ENCODE measurements at regions not wholly inside any gene's neighbourhood (a gene's known extent, or its start where the extent isn't known, plus 50 kb on each side); places are given as distances from the start of the nearest gene placed in this dataset.

DNA sequence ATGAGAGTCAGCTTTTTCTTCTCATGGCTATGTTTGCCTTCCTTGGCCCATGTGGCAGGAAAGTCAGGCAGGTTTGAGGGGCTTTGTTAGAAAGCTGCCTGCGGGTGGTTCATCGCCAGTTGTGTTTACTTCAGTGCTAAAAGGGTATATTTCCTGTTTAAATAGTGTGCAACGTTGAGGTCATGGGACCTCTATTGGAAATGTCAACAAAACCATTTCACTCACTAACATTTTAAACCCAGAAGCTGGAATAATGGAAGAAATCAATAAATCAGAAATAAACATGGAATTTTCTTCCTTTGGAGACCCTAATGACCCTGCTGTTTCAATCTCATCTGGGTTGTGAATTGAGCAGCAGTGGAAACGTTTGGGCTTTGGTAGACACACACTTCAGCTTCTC lies 185.8 kb downstream of the ANKRD50 start:
- Histone ChIP-seq H3K9ac (ENCODE audit: low read depth in 1 of 2, low read length in 2 of 2) (no peak overlapping the region), H3K27me3 (ENCODE audit: control insufficient read depth in 2 of 2, insufficient read depth in 2 of 2, low read length in 2 of 2) (no peaks in the 10 kb centered on the region), H3K9me3 (ENCODE audit: control insufficient read depth in 2 of 2, low read length in 2 of 2) (no peaks in the 10 kb centered on the region), H3K4me1 (ENCODE audit: control insufficient read depth in 2 of 2, insufficient read depth in 2 of 2, low read length in 2 of 2) (no peaks in the 10 kb centered on the region), H3K27ac (ENCODE audit: low read depth in 2 of 2, low read length in 2 of 2) (no peak overlapping the region), H3K36me3 (ENCODE audit: control insufficient read depth in 2 of 2, insufficient read depth in 2 of 2, low read length in 2 of 2) (no peaks in the 10 kb centered on the region), H3K4me3 (ENCODE audit: low read length in 2 of 2) (no peak overlapping the region)

DNA sequence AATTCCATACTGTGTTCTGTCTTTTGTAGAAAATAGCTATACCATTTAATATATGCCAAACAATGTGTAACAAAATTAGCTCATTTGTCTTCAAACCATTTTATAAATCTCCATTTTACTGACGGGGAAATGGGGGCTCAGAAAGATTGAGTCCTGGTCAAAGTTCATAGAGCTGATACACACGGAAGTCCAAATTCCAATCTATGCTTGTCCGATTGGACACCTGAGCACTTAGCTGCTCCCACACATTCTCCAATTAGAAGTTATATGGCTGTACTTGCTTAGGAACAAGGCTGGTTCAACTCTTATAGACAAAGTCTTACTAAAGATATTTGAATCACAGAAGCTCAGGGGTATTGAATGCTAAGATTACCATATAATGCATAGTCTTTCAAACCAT lies 185.2 kb downstream of the ANKRD50 start:
- Histone ChIP-seq H3K4me1 (ENCODE audit: control insufficient read depth in 2 of 2, insufficient read depth in 2 of 2, low read length in 2 of 2) (no peaks in the 10 kb centered on the region), H3K27me3 (ENCODE audit: control insufficient read depth in 2 of 2, insufficient read depth in 2 of 2, low read length in 2 of 2) (no peaks in the 10 kb centered on the region), H3K9me3 (ENCODE audit: control insufficient read depth in 2 of 2, low read length in 2 of 2) (no peaks in the 10 kb centered on the region), H3K27ac (ENCODE audit: low read depth in 2 of 2, low read length in 2 of 2) (no peak overlapping the region), H3K9ac (ENCODE audit: low read depth in 1 of 2, low read length in 2 of 2) (no peak overlapping the region), H3K4me3 (ENCODE audit: low read length in 2 of 2) (no peak overlapping the region), H3K36me3 (ENCODE audit: control insufficient read depth in 2 of 2, insufficient read depth in 2 of 2, low read length in 2 of 2) (no peaks in the 10 kb centered on the region)

DNA sequence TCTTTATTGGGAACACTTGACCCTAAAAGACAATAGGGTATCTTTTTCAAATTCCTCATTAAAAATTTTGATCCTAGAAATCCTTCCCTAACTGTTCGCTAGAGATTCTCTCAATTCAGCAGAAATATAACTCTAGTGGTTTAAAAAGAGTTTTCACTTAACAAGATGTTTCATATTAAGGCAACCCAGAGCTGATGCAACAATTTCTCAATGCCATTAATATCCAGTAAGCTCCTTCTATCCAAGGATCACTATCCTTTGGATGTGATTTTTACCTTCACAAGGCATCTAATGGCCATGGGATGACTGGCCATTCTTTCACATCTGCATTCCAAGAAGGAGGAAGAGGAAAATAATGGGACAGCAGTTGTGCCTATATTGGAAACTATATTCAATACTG lies 183.4 kb downstream of the ANKRD50 start:
- no peaks in the 10 kb centered on the region for H3K27me3 ChIP-seq (ENCODE audit: control insufficient read depth in 2 of 2, insufficient read depth in 2 of 2, low read length in 2 of 2)
- H3K4me1 ChIP-seq (ENCODE audit: control insufficient read depth in 2 of 2, insufficient read depth in 2 of 2, low read length in 2 of 2): no peaks in the 10 kb centered on the region
- no peaks in the 10 kb centered on the region for H3K9me3 ChIP-seq (ENCODE audit: control insufficient read depth in 2 of 2, low read length in 2 of 2)
- H3K27ac ChIP-seq (ENCODE audit: low read depth in 2 of 2, low read length in 2 of 2): no peak overlapping the region
- no peaks in the 10 kb centered on the region for H3K36me3 ChIP-seq (ENCODE audit: control insufficient read depth in 2 of 2, insufficient read depth in 2 of 2, low read length in 2 of 2)
- H3K9ac ChIP-seq (ENCODE audit: low read depth in 1 of 2, low read length in 2 of 2): no peak overlapping the region
- H3K4me3 ChIP-seq (ENCODE audit: low read length in 2 of 2): no peak overlapping the region

DNA sequence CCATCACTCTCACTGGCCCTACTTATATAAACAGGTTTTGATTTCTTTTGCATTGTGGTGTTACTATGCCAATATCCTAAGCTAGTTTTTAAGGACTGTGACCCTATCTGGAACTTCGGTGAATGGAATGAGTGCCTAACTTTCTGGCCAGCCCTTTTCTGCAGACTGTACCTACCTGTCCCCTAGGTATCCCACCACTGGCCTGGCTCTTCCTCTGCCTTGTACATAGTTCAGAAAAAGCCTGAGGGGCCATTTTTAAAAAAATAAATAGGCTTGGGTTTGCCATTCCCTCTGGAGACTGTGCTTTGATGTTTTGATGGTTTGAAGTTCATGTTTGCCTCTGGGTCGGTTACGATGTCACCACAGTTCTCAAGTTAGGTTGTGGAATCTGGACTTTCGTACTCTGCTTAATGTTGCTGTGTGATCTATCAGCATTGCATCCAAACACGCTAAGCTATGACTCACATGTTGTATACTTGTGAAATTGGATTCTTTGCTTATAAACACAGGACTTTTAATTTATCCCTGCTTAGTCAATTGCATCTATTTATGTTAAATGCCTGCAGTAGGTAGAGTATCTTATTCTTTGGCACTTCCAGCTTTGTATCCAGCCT lies 182.0 kb downstream of the ANKRD50 start:
- no peaks in the 10 kb centered on the region for H3K9me3 ChIP-seq (ENCODE audit: control insufficient read depth in 2 of 2, low read length in 2 of 2)
- H3K27ac ChIP-seq (ENCODE audit: low read depth in 2 of 2, low read length in 2 of 2): no peak overlapping the region
- H3K27me3 ChIP-seq (ENCODE audit: control insufficient read depth in 2 of 2, insufficient read depth in 2 of 2, low read length in 2 of 2): no peaks in the 10 kb centered on the region
- no peaks in the 10 kb centered on the region for H3K4me1 ChIP-seq (ENCODE audit: control insufficient read depth in 2 of 2, insufficient read depth in 2 of 2, low read length in 2 of 2)
- H3K4me3 ChIP-seq (ENCODE audit: low read length in 2 of 2): no peak overlapping the region
- no peak overlapping the region for H3K9ac ChIP-seq (ENCODE audit: low read depth in 1 of 2, low read length in 2 of 2)
- no peaks in the 10 kb centered on the region for H3K36me3 ChIP-seq (ENCODE audit: control insufficient read depth in 2 of 2, insufficient read depth in 2 of 2, low read length in 2 of 2)

DNA sequence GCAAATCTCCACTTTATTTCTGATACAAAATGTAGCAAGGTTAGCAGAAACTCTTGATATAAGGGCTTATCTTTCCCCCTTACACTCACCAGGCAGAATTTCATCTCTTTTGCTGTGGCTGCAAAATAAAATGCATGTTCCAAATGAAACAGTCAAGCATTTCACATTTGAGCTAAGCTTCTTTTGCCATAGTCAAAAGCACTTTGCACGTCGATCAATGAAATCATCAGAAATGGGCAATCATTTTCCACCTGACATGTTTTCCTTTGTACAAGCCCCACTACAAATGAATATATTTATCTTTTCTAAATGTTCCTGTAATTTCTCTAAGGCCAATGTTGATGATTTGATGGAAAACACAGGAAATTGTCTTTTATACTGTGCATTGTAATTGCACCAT lies 178.4 kb downstream of the ANKRD50 start:
- no peak overlapping the region for H3K27ac ChIP-seq (ENCODE audit: low read depth in 2 of 2, low read length in 2 of 2)
- H3K9ac ChIP-seq (ENCODE audit: low read depth in 1 of 2, low read length in 2 of 2): no peak overlapping the region
- H3K27me3 ChIP-seq (ENCODE audit: control insufficient read depth in 2 of 2, insufficient read depth in 2 of 2, low read length in 2 of 2): no peaks in the 10 kb centered on the region

DNA sequence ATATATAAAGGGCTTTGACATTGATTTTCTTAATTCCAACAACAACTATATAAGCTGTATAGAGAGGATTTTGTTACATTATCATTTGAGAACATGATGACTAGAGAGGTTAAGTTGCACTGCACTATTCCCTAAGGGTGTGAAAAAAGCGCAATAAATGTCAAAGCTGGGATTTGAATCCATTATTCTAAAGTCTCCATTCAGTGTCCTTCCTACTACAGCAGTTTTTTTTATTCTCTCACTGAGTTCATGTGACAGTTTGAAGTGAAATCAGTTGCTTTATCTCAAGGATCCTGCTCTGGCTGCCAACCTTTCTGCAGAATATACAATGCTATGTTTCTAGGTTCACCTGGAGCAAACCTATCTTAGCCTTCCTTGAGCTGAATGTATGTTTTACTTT lies 177.5 kb downstream of the ANKRD50 start:
- no peak overlapping the region for H3K9ac ChIP-seq (ENCODE audit: low read depth in 1 of 2, low read length in 2 of 2)
- H3K27ac ChIP-seq (ENCODE audit: low read depth in 2 of 2, low read length in 2 of 2): no peak overlapping the region
- no peaks in the 10 kb centered on the region for H3K36me3 ChIP-seq (ENCODE audit: control insufficient read depth in 2 of 2, insufficient read depth in 2 of 2, low read length in 2 of 2)
- H3K9me3 ChIP-seq (ENCODE audit: control insufficient read depth in 2 of 2, low read length in 2 of 2): no peaks in the 10 kb centered on the region
- H3K4me3 ChIP-seq (ENCODE audit: low read length in 2 of 2): no peak overlapping the region
- H3K27me3 ChIP-seq (ENCODE audit: control insufficient read depth in 2 of 2, insufficient read depth in 2 of 2, low read length in 2 of 2): no peaks in the 10 kb centered on the region
- H3K4me1 ChIP-seq (ENCODE audit: control insufficient read depth in 2 of 2, insufficient read depth in 2 of 2, low read length in 2 of 2): no peaks in the 10 kb centered on the region

More for the DNA sequence above, 178.4 kb downstream of the ANKRD50 start:
- Histone ChIP-seq H3K4me1 (ENCODE audit: control insufficient read depth in 2 of 2, insufficient read depth in 2 of 2, low read length in 2 of 2) (no peaks in the 10 kb centered on the region), H3K36me3 (ENCODE audit: control insufficient read depth in 2 of 2, insufficient read depth in 2 of 2, low read length in 2 of 2) (no peaks in the 10 kb centered on the region), H3K9me3 (ENCODE audit: control insufficient read depth in 2 of 2, low read length in 2 of 2) (no peaks in the 10 kb centered on the region), H3K4me3 (ENCODE audit: low read length in 2 of 2) (no peak overlapping the region)

DNA sequence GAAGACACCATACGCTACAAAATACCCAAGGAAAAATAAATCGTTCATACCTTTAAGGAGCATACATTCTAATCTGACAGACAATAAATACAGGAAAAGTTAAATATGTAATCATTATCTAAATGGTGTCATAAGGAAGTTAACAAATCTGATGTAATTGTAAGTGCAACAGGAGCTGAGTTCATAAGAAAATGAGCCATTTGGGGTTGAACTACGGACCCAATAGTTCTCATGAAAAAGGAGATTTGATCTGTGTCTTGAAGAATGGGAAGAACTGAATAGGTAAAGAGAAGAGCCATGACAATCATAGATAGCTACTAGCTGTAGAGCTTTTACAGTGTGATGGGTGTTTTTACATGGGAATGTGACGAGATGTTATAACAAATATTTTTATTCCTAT lies 175.6 kb downstream of the ANKRD50 start:
- H3K36me3 ChIP-seq (ENCODE audit: control insufficient read depth in 2 of 2, insufficient read depth in 2 of 2, low read length in 2 of 2): no peaks in the 10 kb centered on the region
- H3K27me3 ChIP-seq (ENCODE audit: control insufficient read depth in 2 of 2, insufficient read depth in 2 of 2, low read length in 2 of 2): no peaks in the 10 kb centered on the region
- no peaks in the 10 kb centered on the region for H3K4me1 ChIP-seq (ENCODE audit: control insufficient read depth in 2 of 2, insufficient read depth in 2 of 2, low read length in 2 of 2)
- H3K27ac ChIP-seq (ENCODE audit: low read depth in 2 of 2, low read length in 2 of 2): no peak overlapping the region
- H3K9me3 ChIP-seq (ENCODE audit: control insufficient read depth in 2 of 2, low read length in 2 of 2): no peaks in the 10 kb centered on the region
- no peak overlapping the region for H3K4me3 ChIP-seq (ENCODE audit: low read length in 2 of 2)
- H3K9ac ChIP-seq (ENCODE audit: low read depth in 1 of 2, low read length in 2 of 2): no peak overlapping the region

DNA sequence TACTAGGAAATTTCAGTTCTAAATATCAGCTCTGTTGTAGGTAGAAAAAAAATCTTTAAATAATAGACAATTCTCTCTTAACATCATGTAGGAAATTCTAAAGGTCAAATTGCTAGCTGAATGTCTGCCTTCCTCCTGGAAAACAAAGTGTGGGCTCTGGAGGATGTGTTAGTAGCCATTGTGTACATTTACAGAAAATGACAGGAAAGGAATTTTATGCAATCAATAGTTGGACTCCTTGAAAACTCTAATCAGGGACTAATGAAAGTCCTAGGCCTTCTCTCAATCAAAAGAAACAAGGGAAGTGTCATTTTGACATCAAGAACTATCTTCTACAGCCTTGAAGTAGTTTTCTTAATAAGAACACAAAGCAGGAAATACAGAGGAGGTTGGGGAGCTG lies 174.6 kb downstream of the ANKRD50 start:
- Histone ChIP-seq H3K36me3 (ENCODE audit: control insufficient read depth in 2 of 2, insufficient read depth in 2 of 2, low read length in 2 of 2) (no peaks in the 10 kb centered on the region), H3K9me3 (ENCODE audit: control insufficient read depth in 2 of 2, low read length in 2 of 2) (no peaks in the 10 kb centered on the region), H3K9ac (ENCODE audit: low read depth in 1 of 2, low read length in 2 of 2) (no peak overlapping the region), H3K27me3 (ENCODE audit: control insufficient read depth in 2 of 2, insufficient read depth in 2 of 2, low read length in 2 of 2) (no peaks in the 10 kb centered on the region), H3K4me1 (ENCODE audit: control insufficient read depth in 2 of 2, insufficient read depth in 2 of 2, low read length in 2 of 2) (no peaks in the 10 kb centered on the region), H3K4me3 (ENCODE audit: low read length in 2 of 2) (no peak overlapping the region), H3K27ac (ENCODE audit: low read depth in 2 of 2, low read length in 2 of 2) (no peak overlapping the region)

DNA sequence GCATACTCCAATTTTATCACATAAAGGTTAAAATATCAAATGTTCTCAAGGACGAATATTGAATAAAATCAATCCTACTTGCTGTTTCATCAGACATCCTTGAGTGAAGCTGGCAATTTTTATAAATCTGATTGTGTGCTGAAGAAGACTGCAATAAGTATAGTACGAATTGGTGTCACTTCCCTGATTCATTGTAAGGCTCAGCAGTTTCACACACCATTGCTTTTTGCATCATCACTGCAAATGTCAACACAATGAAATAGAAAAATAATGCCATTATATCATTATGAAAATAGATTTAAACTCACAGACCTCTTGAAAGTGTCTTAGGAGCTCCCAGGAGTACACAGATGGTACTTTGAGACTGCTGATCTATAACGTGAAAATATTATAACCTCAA lies 172.5 kb downstream of the ANKRD50 start:
- H3K27me3 ChIP-seq (ENCODE audit: control insufficient read depth in 2 of 2, insufficient read depth in 2 of 2, low read length in 2 of 2): no peaks in the 10 kb centered on the region
- H3K36me3 ChIP-seq (ENCODE audit: control insufficient read depth in 2 of 2, insufficient read depth in 2 of 2, low read length in 2 of 2): no peaks in the 10 kb centered on the region
- no peaks in the 10 kb centered on the region for H3K4me1 ChIP-seq (ENCODE audit: control insufficient read depth in 2 of 2, insufficient read depth in 2 of 2, low read length in 2 of 2)
- H3K27ac ChIP-seq (ENCODE audit: low read depth in 2 of 2, low read length in 2 of 2): no peak overlapping the region
- no peaks in the 10 kb centered on the region for H3K9me3 ChIP-seq (ENCODE audit: control insufficient read depth in 2 of 2, low read length in 2 of 2)
- no peak overlapping the region for H3K9ac ChIP-seq (ENCODE audit: low read depth in 1 of 2, low read length in 2 of 2)
- H3K4me3 ChIP-seq (ENCODE audit: low read length in 2 of 2): no peak overlapping the region

DNA sequence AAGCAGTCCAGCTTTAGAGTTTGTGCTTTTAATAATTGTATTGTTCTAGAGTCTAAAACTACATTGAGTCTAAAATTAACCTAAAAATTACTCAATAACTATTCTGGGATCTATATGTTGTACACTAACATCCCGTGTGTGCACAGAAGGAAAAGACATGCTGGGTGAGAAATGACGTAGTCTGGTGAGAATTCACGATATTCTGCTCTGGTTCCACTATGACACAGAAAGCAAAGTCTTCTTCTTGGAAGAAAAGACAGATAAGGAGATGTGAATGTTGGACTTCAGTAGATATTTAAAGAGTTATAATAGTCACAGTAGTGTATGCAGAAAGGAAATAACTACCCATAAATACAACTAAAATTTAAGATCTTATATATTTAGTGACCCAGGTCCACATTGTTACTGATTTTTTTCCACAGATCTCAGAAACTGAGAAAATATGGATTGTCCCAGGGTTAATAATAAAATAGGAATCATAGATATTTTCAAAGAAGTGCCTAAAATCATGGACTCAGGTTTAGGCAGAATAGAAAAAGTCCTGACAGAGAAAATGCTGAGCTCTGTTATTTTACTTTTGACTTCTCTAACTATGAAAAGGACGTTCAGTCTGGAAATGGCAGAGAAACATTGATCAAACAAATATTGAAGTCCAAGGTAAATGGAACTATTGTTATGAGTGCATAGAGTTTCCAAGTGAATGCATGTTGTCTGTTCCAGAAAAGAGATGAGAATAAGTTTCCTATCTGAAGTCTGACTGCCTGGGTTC lies 170.7 kb downstream of the ANKRD50 start:
- Histone ChIP-seq H3K27me3 (ENCODE audit: control insufficient read depth in 2 of 2, insufficient read depth in 2 of 2, low read length in 2 of 2) (no peaks in the 10 kb centered on the region), H3K9ac (ENCODE audit: low read depth in 1 of 2, low read length in 2 of 2) (no peak overlapping the region), H3K36me3 (ENCODE audit: control insufficient read depth in 2 of 2, insufficient read depth in 2 of 2, low read length in 2 of 2) (no peaks in the 10 kb centered on the region), H3K4me1 (ENCODE audit: control insufficient read depth in 2 of 2, insufficient read depth in 2 of 2, low read length in 2 of 2) (no peaks in the 10 kb centered on the region), H3K4me3 (ENCODE audit: low read length in 2 of 2) (no peak overlapping the region), H3K27ac (ENCODE audit: low read depth in 2 of 2, low read length in 2 of 2) (no peak overlapping the region), H3K9me3 (ENCODE audit: control insufficient read depth in 2 of 2, low read length in 2 of 2) (no peaks in the 10 kb centered on the region)
